ENCODE measurements at regions not wholly inside any gene's neighbourhood (a gene's known extent, or its start where the extent isn't known, plus 50 kb on each side); places are given as distances from the start of the nearest gene placed in this dataset.

DNA sequence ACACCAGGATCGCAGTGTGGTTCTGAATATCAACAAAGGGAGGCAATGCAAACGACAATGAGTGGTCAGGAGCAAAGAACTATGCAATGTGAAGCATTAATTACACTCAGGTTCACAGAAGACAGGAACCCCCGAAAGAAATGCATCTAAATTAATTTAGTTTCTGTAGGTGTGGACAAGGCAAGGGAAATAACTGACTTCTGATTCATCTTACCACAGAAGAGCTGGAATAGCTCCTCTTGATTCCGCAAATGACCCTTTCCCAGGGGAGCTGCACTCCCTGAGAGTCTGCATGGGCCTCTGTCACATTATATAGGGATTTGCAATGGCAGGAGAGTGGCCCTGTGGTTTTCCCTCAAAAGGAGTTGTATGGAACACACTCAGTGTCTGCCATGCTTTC is 263.9 kb upstream of the APCDD1 start:
- H3K36me3 ChIP-seq: no peaks in the 10 kb centered on the region
- DNase-seq (ENCODE audit: extremely low spot score in 2 of 2): no peak
- intact Hi-C loops (cut with DNase I): no loop called here
- no peaks in the 10 kb centered on the region for H3K27me3 ChIP-seq
- no peak for TF ChIP-seq POLR2A (IDR thresholded peaks at IDR 0.05)
- no peak for TF ChIP-seq POLR2AphosphoS5 (IDR thresholded peaks at IDR 0.05; ENCODE audit: insufficient read depth in 1 of 2, low read depth in 1 of 2)
- TF ChIP-seq, protein P1, sequence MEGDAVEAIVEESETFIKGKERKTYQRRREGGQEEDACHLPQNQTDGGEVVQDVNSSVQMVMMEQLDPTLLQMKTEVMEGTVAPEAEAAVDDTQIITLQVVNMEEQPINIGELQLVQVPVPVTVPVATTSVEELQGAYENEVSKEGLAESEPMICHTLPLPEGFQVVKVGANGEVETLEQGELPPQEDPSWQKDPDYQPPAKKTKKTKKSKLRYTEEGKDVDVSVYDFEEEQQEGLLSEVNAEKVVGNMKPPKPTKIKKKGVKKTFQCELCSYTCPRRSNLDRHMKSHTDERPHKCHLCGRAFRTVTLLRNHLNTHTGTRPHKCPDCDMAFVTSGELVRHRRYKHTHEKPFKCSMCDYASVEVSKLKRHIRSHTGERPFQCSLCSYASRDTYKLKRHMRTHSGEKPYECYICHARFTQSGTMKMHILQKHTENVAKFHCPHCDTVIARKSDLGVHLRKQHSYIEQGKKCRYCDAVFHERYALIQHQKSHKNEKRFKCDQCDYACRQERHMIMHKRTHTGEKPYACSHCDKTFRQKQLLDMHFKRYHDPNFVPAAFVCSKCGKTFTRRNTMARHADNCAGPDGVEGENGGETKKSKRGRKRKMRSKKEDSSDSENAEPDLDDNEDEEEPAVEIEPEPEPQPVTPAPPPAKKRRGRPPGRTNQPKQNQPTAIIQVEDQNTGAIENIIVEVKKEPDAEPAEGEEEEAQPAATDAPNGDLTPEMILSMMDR (IDR thresholded peaks at IDR 0.05): no peak
- H3K4me3 ChIP-seq: no peak overlapping the region
- H3K27ac ChIP-seq: no peak overlapping the region
- no peaks in the 10 kb centered on the region for H3K4me1 ChIP-seq
- no peaks in the 10 kb centered on the region for H3K9me3 ChIP-seq

DNA sequence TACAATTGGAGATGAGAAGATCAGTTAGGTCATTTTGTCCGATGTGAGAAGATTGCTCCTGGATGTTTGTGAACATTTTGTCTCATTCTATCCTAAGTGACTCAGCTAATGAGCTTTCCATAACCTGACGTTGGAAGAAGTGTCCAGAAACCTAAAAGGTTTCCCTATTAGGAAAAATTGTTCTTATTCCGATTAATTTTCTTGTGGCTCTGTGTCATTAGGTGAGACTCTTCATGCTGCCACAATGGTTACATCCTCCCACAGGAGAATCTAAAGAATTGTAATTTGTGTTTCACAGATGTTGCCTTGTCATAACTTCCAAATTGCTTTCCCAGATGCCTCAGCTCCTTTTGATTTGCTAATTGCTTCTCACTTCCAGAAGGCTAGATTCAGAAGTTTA is 261.0 kb upstream of the APCDD1 start:
- H3K4me1 ChIP-seq: no peaks in the 10 kb centered on the region
- no peak overlapping the region for H3K4me3 ChIP-seq
- no peak overlapping the region for H3K27ac ChIP-seq
- no peaks in the 10 kb centered on the region for H3K36me3 ChIP-seq
- no peak for DNase-seq (ENCODE audit: extremely low spot score in 2 of 2)
- TF ChIP-seq POLR2A (IDR thresholded peaks at IDR 0.05) (no peak), POLR2AphosphoS5 (IDR thresholded peaks at IDR 0.05; ENCODE audit: insufficient read depth in 1 of 2, low read depth in 1 of 2) (no peak)
- TF ChIP-seq, protein P1 (IDR thresholded peaks at IDR 0.05): no peak
- no peaks in the 10 kb centered on the region for H3K9me3 ChIP-seq
- intact Hi-C loops (cut with DNase I): no loop called here
- no peaks in the 10 kb centered on the region for H3K27me3 ChIP-seq

DNA sequence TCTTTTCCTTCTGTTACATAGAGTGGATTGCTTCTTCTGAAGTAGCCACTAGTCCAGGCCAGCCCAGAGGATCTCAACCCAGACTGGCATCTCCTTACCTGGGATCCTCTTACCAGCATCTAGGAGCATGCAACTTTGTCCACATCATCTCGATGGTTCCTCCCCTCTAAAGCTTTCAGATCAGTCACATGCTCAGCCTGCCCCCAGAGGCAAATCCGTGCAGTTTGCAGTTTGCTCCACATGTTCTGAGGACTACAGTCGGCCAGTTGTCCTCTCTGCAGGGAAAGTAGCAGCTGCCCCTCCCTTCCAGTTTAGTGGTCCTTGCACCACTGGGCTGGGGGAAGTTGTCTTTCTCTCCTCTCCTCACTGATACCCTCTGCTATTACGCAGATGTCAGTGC is 259.8 kb upstream of the APCDD1 start:
- no peaks in the 10 kb centered on the region for H3K36me3 ChIP-seq
- H3K27me3 ChIP-seq: no peaks in the 10 kb centered on the region
- no peak for TF ChIP-seq POLR2AphosphoS5 (IDR thresholded peaks at IDR 0.05; ENCODE audit: insufficient read depth in 1 of 2, low read depth in 1 of 2)
- TF ChIP-seq, protein P1 (IDR thresholded peaks at IDR 0.05): no peak
- no peak for TF ChIP-seq POLR2A (IDR thresholded peaks at IDR 0.05)
- no peaks in the 10 kb centered on the region for H3K4me1 ChIP-seq
- no peak overlapping the region for H3K27ac ChIP-seq
- H3K4me3 ChIP-seq: no peak overlapping the region
- no peak for DNase-seq (ENCODE audit: extremely low spot score in 2 of 2)
- intact Hi-C loops (cut with DNase I): no loop called here
- H3K9me3 ChIP-seq: no peaks in the 10 kb centered on the region

DNA sequence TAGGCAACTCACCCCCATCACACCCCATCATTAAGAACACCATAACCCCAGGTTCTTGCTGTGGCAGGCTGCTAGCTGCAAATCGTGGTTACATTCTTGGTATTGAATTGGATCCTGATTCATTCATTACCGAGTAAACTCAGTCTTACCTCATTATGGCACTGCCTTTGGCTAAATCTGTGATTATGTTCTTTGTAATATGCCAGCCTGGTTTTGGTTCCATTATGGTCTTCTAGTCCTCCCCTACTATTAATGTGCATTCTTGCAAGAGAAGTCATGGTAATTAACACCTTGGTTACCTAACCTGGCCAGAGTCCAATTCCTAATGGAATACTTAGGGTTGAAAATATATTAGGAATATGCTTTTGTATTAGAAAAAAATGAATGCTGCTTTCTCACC is 258.9 kb upstream of the APCDD1 start:
- intact Hi-C loops (cut with DNase I): no loop called here
- H3K9me3 ChIP-seq: no peaks in the 10 kb centered on the region
- H3K4me3 ChIP-seq: no peak overlapping the region
- H3K36me3 ChIP-seq: no peaks in the 10 kb centered on the region
- H3K27ac ChIP-seq: no peak overlapping the region
- TF ChIP-seq, protein P1 (IDR thresholded peaks at IDR 0.05): no peak
- no peak for TF ChIP-seq POLR2AphosphoS5 (IDR thresholded peaks at IDR 0.05; ENCODE audit: insufficient read depth in 1 of 2, low read depth in 1 of 2)
- no peak for TF ChIP-seq POLR2A (IDR thresholded peaks at IDR 0.05)
- H3K4me1 ChIP-seq: no peaks in the 10 kb centered on the region
- no peak for DNase-seq (ENCODE audit: extremely low spot score in 2 of 2)
- no peaks in the 10 kb centered on the region for H3K27me3 ChIP-seq

DNA sequence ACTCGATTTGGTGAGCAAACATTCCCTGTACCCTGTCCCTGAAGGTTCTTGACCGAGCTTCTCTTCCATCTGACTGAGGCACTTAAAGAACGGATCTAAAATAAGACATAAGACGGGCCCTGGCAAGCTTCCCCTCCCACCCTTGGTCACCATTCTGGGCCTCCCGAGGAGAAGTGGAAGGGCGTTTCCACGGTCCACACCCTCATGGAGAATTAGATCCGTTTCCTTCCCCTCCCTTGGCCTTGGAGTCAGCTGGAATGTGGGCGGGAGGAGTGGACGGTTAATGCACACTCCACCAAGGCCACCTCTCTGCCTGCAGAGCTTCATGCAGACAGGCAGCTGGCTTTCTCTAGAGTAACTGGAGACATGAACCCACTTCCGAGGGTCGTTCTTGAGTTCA is 257.3 kb upstream of the APCDD1 start:
- DNase-seq (ENCODE audit: extremely low spot score in 2 of 2): no peak
- Histone ChIP-seq H3K36me3 (no peaks in the 10 kb centered on the region), H3K4me1 (no peaks in the 10 kb centered on the region), H3K27me3 (no peaks in the 10 kb centered on the region), H3K4me3 (no peak overlapping the region), H3K27ac (no peak overlapping the region), H3K9me3 (no peaks in the 10 kb centered on the region)
- TF ChIP-seq, protein P1 (IDR thresholded peaks at IDR 0.05): no peak
- TF ChIP-seq POLR2AphosphoS5 (IDR thresholded peaks at IDR 0.05; ENCODE audit: insufficient read depth in 1 of 2, low read depth in 1 of 2) (no peak), POLR2A (IDR thresholded peaks at IDR 0.05) (no peak)
- intact Hi-C loops (cut with DNase I): no loop called here
